ENCODE measurements at regions not wholly inside any gene's neighbourhood (a gene's known extent, or its start where the extent isn't known, plus 50 kb on each side); places are given as distances from the start of the nearest gene placed in this dataset.
A peak's percentile ranks its signal among the peaks of the same experiment; 100 is the strongest.

- no peaks in the 10 kb centered on the region for H3K27me3 ChIP-seq
- TF ChIP-seq CTCF (IDR thresholded peaks at IDR 0.05) = no peak
- H3K36me3 ChIP-seq = no peaks in the 10 kb centered on the region
- H3K4me3 ChIP-seq = no peak overlapping the region
- H3K9me3 ChIP-seq = no peaks in the 10 kb centered on the region
- no peaks in the 10 kb centered on the region for H3K4me1 ChIP-seq
- no peak for FAIRE-seq
- peak in 3 of 4 donors; percentile 34 to 62 (median 44) for ATAC-seq
- H3K27ac ChIP-seq = no peak overlapping the region
- intact Hi-C loops (cut with DNase I) = no loop called here
- DNase-seq = no peak
- 71 to 78% methylated on average over 4 of the region's 4 CpGs for WGBS, 2 donors
These were observed 151.2 kb upstream of the CDIN1 start for GRCh38 chr15:36428102-36428845.

GRCh38 chr15:36429707-36430106 lies 149.7 kb upstream of the CDIN1 start:
- no peak for ATAC-seq
- no peak for TF ChIP-seq CTCF (IDR thresholded peaks at IDR 0.05)
- 66 to 83% methylated on average over 2 of the region's 2 CpGs for WGBS, 2 donors
- intact Hi-C loops (cut with DNase I) = no loop called here
- Histone ChIP-seq H3K9me3 (no peaks in the 10 kb centered on the region), H3K36me3 (no peaks in the 10 kb centered on the region), H3K27ac (no peak overlapping the region), H3K4me1 (no peaks in the 10 kb centered on the region), H3K27me3 (no peaks in the 10 kb centered on the region), H3K4me3 (no peak overlapping the region)
- no peak for DNase-seq
- no peak for FAIRE-seq

- Histone ChIP-seq H3K36me3 (no peaks in the 10 kb centered on the region), H3K4me1 (no peaks in the 10 kb centered on the region), H3K9me3 (no peaks in the 10 kb centered on the region), H3K27ac (no peak overlapping the region), H3K27me3 (no peaks in the 10 kb centered on the region), H3K4me3 (no peak overlapping the region)
- TF ChIP-seq CTCF (IDR thresholded peaks at IDR 0.05) = no peak
- intact Hi-C loops (cut with DNase I) = no loop called here
- 64 to 83% methylated on average over 1 of the region's 1 CpG for WGBS, 2 donors
- ATAC-seq = no peak
- FAIRE-seq = no peak
- DNase-seq = no peak
These were observed 149.1 kb upstream of the CDIN1 start for GRCh38 chr15:36430280-36430679.

GRCh38 chr15:36430726-36431265 lies 148.6 kb upstream of the CDIN1 start:
- FAIRE-seq (no peak), ATAC-seq (no peak), DNase-seq (no peak)
- intact Hi-C loops (cut with DNase I) = no loop called here
- Histone ChIP-seq H3K36me3 (no peaks in the 10 kb centered on the region), H3K4me3 (no peak overlapping the region), H3K27me3 (no peaks in the 10 kb centered on the region), H3K9me3 (no peaks in the 10 kb centered on the region), H3K4me1 (no peaks in the 10 kb centered on the region), H3K27ac (no peak overlapping the region)
- 84% methylated on average over 4 of the region's 4 CpGs for WGBS, 2 donors
- TF ChIP-seq CTCF (IDR thresholded peaks at IDR 0.05) = no peak

GRCh38 chr15:36432161-36432560 lies 147.3 kb upstream of the CDIN1 start:
- Histone ChIP-seq H3K9me3 (no peaks in the 10 kb centered on the region), H3K27ac (no peak overlapping the region), H3K4me1 (no peaks in the 10 kb centered on the region), H3K4me3 (no peak overlapping the region), H3K36me3 (no peaks in the 10 kb centered on the region), H3K27me3 (no peaks in the 10 kb centered on the region)
- intact Hi-C loops (cut with DNase I) = no loop called here
- DNase-seq (no peak), FAIRE-seq (no peak), ATAC-seq (no peak)
- 49 to 61% methylated on average over 2 of the region's 2 CpGs for WGBS, 2 donors
- no peak for TF ChIP-seq CTCF (IDR thresholded peaks at IDR 0.05)

All from pancreas (tissue), 10 donors.